Mesendoderm (in vitro differentiated cells): ENCODE measurements at regions not wholly inside any gene's neighbourhood (a gene's known extent, or its start where the extent isn't known, plus 50 kb on each side); places are given as distances from the start of the nearest gene placed in this dataset.

Source experiments
- DNase-seq: peaks from one replicate; pipeline ENCODE4 v3.0.0; 2013
- H2AK5ac ChIP-seq: 2 replicates; pipeline ENCODE4 v1.6.1; 2013; ENCODE audit warnings: low read length, inconsistent platforms
- H2BK120ac ChIP-seq: 2 replicates; pipeline ENCODE4 v1.6.1; 2013; ENCODE audit warnings: low read depth, mild to moderate bottlenecking, low read length, moderate library complexity, mixed read lengths
- H2BK15ac ChIP-seq: replicated peaks from 2 replicates; pipeline ENCODE4 v1.6.1; 2013; ENCODE audit warnings: low read depth, mild to moderate bottlenecking, moderate library complexity
- H2BK5ac ChIP-seq: 2 replicates; pipeline ENCODE4 v1.6.1; 2013; ENCODE audit warnings: low read length, inconsistent platforms
- H3K18ac ChIP-seq: 2 replicates; pipeline ENCODE4 v1.6.1; 2013; ENCODE audit warnings: mild to moderate bottlenecking, low read length, mixed read lengths
- H3K23ac ChIP-seq: one replicate; pipeline ENCODE4 v1.6.1; 2013; ENCODE audit warnings: low read length
- H3K27ac ChIP-seq: 2 replicates; pipeline ENCODE4 v1.5.1; 2013; ENCODE audit warnings: low read depth, mild to moderate bottlenecking, inconsistent platforms, low read length, moderate library complexity
- H3K27me3 ChIP-seq: 2 replicates; pipeline ENCODE4 v1.6.1; 2013; ENCODE audit warnings: low read length, control low read depth, mild to moderate bottlenecking, inconsistent platforms; ENCODE audit not compliant: insufficient read depth, poor library complexity
- H3K36me3 ChIP-seq: 2 replicates; pipeline ENCODE4 v1.6.1; 2013; ENCODE audit warnings: low read length, inconsistent platforms; ENCODE audit not compliant: control insufficient read depth, insufficient read depth
- H3K4ac ChIP-seq: one replicate; pipeline ENCODE4 v1.6.1; 2013; ENCODE audit warnings: low read depth, mild to moderate bottlenecking, low read length, moderate library complexity
- H3K4me1 ChIP-seq: 2 replicates; pipeline ENCODE4 v1.6.1; 2013; ENCODE audit warnings: low read depth, low read length, inconsistent platforms; ENCODE audit not compliant: control insufficient read depth
- H3K4me2 ChIP-seq: 2 replicates; pipeline ENCODE4 v1.6.1; 2013; ENCODE audit warnings: low read length
- H3K4me3 ChIP-seq: 2 replicates; pipeline ENCODE4 v1.5.1; 2013; ENCODE audit warnings: mild to moderate bottlenecking, low read length
- H3K56ac ChIP-seq: one replicate; pipeline ENCODE4 v1.6.1; 2013; ENCODE audit warnings: low read length
- H3K79me1 ChIP-seq: 2 replicates; pipeline ENCODE4 v1.6.1; 2013; ENCODE audit warnings: low read length, inconsistent platforms
- H3K79me2 ChIP-seq: 2 replicates; pipeline ENCODE4 v1.6.1; 2013; ENCODE audit warnings: mild to moderate bottlenecking, low read length; ENCODE audit not compliant: control insufficient read depth, insufficient read depth
- H3K9ac ChIP-seq: 2 replicates; pipeline ENCODE4 v1.6.1; 2013; ENCODE audit warnings: low read length, inconsistent platforms
- H4K5ac ChIP-seq: one replicate; pipeline ENCODE4 v1.6.1; 2013; ENCODE audit warnings: low read length
- H4K8ac ChIP-seq: one replicate; pipeline ENCODE4 v1.6.1; 2013; ENCODE audit warnings: low read depth, mild to moderate bottlenecking, control low read depth, low read length, moderate library complexity
- WGBS: extraction: QIAGEN DNeasy Blood & Tissue Kit; methylation state at CpG from one replicate; pipeline ENCODE4 v1.1.7; 2013; ENCODE audit warnings: low lambda C conversion rate, missing lambda C conversion rate; ENCODE audit not compliant: insufficient coverage; ENCODE audit errors: extremely low coverage; 5-methylcytosine and 5-hydroxymethylcytosine counted together

DNA sequence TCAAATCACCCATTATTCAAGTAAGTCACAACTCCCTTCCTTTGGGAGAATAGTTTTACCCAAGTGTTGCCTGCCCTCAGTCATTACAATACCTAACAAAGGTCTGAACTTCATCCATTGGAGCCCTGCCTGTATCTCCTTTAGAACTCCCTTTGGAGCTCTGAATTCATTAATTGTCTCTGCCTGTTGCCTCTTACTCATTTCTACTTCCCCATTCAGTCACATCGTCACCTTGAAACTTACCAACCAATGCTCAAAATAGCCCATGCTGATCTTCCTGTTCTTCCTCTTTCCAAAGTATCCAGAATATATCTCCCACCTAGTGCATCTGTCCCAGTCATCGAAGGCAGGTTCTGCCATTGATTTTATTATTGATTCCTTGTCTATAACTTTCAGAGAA is 120.7 kb upstream of the ADGRF1 start:
- Histone ChIP-seq H3K79me1 (no peaks in the 10 kb centered on the region), H3K4me3 (no peak overlapping the region), H3K27ac (no peak overlapping the region), H3K56ac (no peak overlapping the region), H3K36me3 (no peaks in the 10 kb centered on the region), H3K79me2 (no peaks in the 10 kb centered on the region), H4K5ac (no peak overlapping the region), H3K27me3 (no peaks in the 10 kb centered on the region), H3K4me2 (no peak overlapping the region), H2BK120ac (no peak overlapping the region), H2BK15ac (no peak overlapping the region), H3K18ac (no peak overlapping the region), H3K9ac (no peak overlapping the region), H3K4me1 (peaks cover 2% of the 10 kb centered on the region), H3K4ac (no peak overlapping the region), H4K8ac (peak overlapping the region; percentile 13), H2BK5ac (no peak overlapping the region), H2AK5ac (no peak overlapping the region), H3K23ac (no peak overlapping the region)
- WGBS = no CpG with 5 or more reads among the region's 2 CpGs
- no peak for DNase-seq

DNA sequence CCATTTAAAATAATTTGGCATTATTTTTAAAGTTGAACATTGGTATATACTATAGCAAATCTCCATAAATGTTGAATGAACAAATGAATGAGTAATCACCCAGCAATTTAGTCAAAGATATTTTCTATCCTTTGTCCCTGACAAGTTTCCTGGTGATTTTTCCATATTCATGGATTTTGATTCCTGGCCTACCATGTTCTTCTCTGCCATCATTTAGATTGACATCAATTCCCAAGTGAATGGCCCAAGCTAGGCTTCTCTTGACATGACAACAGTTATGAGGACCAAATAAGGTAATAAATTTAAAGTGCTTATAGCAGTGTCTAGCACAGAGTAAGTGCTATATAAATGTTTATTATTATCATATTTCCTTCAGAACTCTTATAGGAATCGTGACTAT is 120.1 kb upstream of the ADGRF1 start:
- Histone ChIP-seq H2BK120ac (no peak overlapping the region), H2AK5ac (no peak overlapping the region), H3K79me2 (no peaks in the 10 kb centered on the region), H3K18ac (no peak overlapping the region), H3K79me1 (no peaks in the 10 kb centered on the region), H3K36me3 (no peaks in the 10 kb centered on the region), H3K9ac (no peak overlapping the region), H3K4me3 (no peak overlapping the region), H4K8ac (no peak overlapping the region), H3K4me2 (no peak overlapping the region), H2BK15ac (no peak overlapping the region), H3K23ac (no peak overlapping the region), H3K56ac (no peak overlapping the region), H3K27me3 (no peaks in the 10 kb centered on the region), H3K4me1 (no peaks in the 10 kb centered on the region), H3K27ac (no peak overlapping the region), H4K5ac (no peak overlapping the region), H3K4ac (no peak overlapping the region), H2BK5ac (no peak overlapping the region)
- DNase-seq = no peak
- no CpG with 5 or more reads among the region's 1 CpG for WGBS

DNA sequence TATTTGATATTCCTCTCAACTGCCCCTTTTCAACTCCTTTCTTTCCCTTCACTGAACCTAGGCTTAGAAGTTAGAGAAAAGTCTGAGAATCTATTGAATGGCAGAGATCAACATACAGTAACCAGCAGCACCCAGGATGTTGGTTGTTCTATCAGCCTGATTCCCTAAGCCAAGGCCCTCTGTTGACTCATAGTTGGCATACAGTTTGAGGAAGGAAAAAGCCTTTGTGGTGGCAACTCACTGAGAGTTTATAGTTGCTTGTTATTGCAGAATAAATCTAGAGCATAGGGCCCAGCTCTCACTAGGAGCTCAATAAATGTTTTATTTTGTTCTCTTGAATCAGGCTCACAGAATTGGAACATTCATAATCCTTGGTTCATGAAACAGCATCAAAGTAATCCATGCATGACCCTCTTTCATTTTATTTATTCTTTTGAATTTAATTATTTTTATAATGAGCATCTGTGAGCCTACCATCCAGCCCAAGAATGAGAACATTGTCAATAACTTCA is 119.1 kb upstream of the ADGRF1 start:
- no peak overlapping the region for H2BK120ac ChIP-seq
- no peak overlapping the region for H3K23ac ChIP-seq
- H3K27me3 ChIP-seq = no peaks in the 10 kb centered on the region
- no peak overlapping the region for H2BK5ac ChIP-seq
- no peak overlapping the region for H3K4me3 ChIP-seq
- no peaks in the 10 kb centered on the region for H3K4me1 ChIP-seq
- H3K79me1 ChIP-seq = no peaks in the 10 kb centered on the region
- H3K4ac ChIP-seq = no peak overlapping the region
- no peak overlapping the region for H4K5ac ChIP-seq
- no peak overlapping the region for H3K9ac ChIP-seq
- DNase-seq = no peak
- no peak overlapping the region for H2BK15ac ChIP-seq
- H4K8ac ChIP-seq = no peak overlapping the region
- no peak overlapping the region for H3K4me2 ChIP-seq
- no peaks in the 10 kb centered on the region for H3K36me3 ChIP-seq
- H3K56ac ChIP-seq = no peak overlapping the region
- no peaks in the 10 kb centered on the region for H3K79me2 ChIP-seq
- H3K27ac ChIP-seq = no peak overlapping the region
- no peak overlapping the region for H2AK5ac ChIP-seq
- H3K18ac ChIP-seq = no peak overlapping the region

DNA sequence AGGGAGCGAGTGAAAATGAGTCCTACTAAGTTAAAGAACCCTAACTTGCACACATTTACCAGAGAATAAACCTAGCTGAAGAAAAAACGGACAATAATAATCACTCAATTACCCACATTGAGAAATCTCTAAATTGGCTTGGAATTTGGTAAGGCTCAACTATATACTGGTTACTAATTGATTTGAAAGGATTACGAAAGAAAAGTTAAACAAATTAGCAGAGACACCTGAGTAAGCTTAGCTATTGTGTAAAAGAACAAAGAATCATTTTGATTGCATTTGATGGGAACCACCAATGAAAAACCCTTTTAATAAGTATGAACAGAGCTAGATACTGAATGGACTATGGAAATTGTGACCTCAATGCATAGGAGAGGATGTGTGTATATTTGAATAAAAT is 118.6 kb upstream of the ADGRF1 start:
- H3K4me3 ChIP-seq = no peak overlapping the region
- no CpG with 5 or more reads among the region's 3 CpGs for WGBS
- no peak overlapping the region for H3K18ac ChIP-seq
- H3K4ac ChIP-seq = no peak overlapping the region
- no peaks in the 10 kb centered on the region for H3K36me3 ChIP-seq
- no peaks in the 10 kb centered on the region for H3K27me3 ChIP-seq
- no peak overlapping the region for H2BK15ac ChIP-seq
- H2BK5ac ChIP-seq = no peak overlapping the region
- no peaks in the 10 kb centered on the region for H3K79me2 ChIP-seq
- no peak overlapping the region for H4K8ac ChIP-seq
- no peak for DNase-seq
- H2AK5ac ChIP-seq = no peak overlapping the region
- no peaks in the 10 kb centered on the region for H3K4me1 ChIP-seq
- H3K23ac ChIP-seq = no peak overlapping the region
- no peak overlapping the region for H3K56ac ChIP-seq
- H3K9ac ChIP-seq = no peak overlapping the region
- H3K79me1 ChIP-seq = no peaks in the 10 kb centered on the region
- no peak overlapping the region for H4K5ac ChIP-seq
- no peak overlapping the region for H3K27ac ChIP-seq
- H2BK120ac ChIP-seq = no peak overlapping the region
- no peak overlapping the region for H3K4me2 ChIP-seq

DNA sequence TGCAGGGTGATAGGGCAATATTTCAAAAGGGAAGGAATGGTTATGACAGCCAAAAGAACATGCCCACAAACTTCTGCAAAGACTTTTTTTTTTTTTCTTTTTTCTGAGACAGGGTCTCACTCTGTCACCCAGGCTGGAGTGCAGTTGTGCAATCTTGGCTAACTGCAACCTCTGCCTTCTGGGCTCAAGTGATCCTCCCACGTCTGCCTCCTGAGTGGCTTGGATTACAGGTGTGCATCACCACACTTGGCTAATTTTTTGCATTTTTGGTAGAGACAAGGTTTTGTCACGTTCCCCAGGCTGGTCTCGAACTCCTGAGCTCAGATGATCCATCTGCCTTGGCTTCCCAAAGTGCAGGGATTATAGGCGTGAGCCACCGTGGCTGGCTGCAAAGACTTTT is 117.6 kb upstream of the ADGRF1 start:
- Histone ChIP-seq H3K27ac (no peak overlapping the region), H3K4me3 (no peak overlapping the region), H3K79me1 (no peaks in the 10 kb centered on the region), H3K18ac (no peak overlapping the region), H3K9ac (no peak overlapping the region), H3K4ac (no peak overlapping the region), H2AK5ac (no peak overlapping the region), H3K27me3 (no peaks in the 10 kb centered on the region), H3K79me2 (no peaks in the 10 kb centered on the region), H2BK120ac (no peak overlapping the region), H3K56ac (no peak overlapping the region), H3K4me1 (no peaks in the 10 kb centered on the region), H3K36me3 (no peaks in the 10 kb centered on the region), H3K4me2 (no peak overlapping the region), H2BK5ac (no peak overlapping the region), H4K5ac (no peak overlapping the region), H4K8ac (no peak overlapping the region), H3K23ac (no peak overlapping the region), H2BK15ac (no peak overlapping the region)
- no peak for DNase-seq
- no CpG with 5 or more reads among the region's 5 CpGs for WGBS

DNA sequence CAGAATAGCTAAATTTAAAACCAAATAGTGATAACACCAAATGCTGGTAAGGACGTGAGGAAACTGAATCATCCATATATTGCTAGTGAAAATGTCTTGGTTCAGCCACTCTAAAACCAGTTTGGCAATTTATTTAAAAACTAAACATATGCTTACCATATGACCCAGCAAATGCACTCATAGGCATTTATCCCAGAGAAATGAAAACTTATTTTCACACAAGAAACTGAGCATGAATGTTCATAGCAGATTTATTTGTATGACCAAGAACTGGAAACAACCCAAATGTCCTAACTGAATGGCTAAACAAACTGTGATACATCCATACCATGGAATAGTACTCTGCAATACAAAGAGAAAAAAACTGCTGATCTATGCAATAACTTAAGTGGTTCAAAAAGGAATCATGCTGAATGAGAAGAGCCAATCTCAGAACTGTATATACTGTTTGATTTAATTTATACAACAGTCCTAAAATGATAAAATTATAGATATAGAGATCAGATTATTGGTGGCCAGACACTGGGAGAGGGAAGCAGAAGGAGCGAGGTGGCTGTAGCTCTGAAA is 115.6 kb upstream of the ADGRF1 start:
- Histone ChIP-seq H3K23ac (no peak overlapping the region), H2BK120ac (peak overlapping the region; percentile 39), H3K27ac (no peak overlapping the region), H3K56ac (no peak overlapping the region), H3K27me3 (no peaks in the 10 kb centered on the region), H2BK5ac (no peak overlapping the region), H4K8ac (no peak overlapping the region), H2AK5ac (no peak overlapping the region), H3K79me2 (no peaks in the 10 kb centered on the region), H3K18ac (no peak overlapping the region), H3K4me1 (peaks cover 7% of the 10 kb centered on the region), H3K79me1 (no peaks in the 10 kb centered on the region), H3K4me3 (no peak overlapping the region), H2BK15ac (peak overlapping the region; percentile 42), H3K4me2 (no peak overlapping the region), H3K9ac (no peak overlapping the region), H4K5ac (no peak overlapping the region), H3K36me3 (no peaks in the 10 kb centered on the region), H3K4ac (no peak overlapping the region)
- no peak for DNase-seq
- WGBS = no CpG with 5 or more reads among the region's 2 CpGs
